ENCODE measurements at regions not wholly inside any gene's neighbourhood (a gene's known extent, or its start where the extent isn't known, plus 50 kb on each side); places are given as distances from the start of the nearest gene placed in this dataset.

- no peak for TF ChIP-seq POLR2A (IDR thresholded peaks at IDR 0.05; ENCODE audit: low read depth, low read length)
- no peak for TF ChIP-seq POLR2AphosphoS5 (IDR thresholded peaks at IDR 0.05; ENCODE audit: low read depth, low read length)
- TF ChIP-seq TAF1 (IDR thresholded peaks at IDR 0.05; ENCODE audit: low read depth, low read length) = no peak
- TF ChIP-seq SPI1 (IDR thresholded peaks at IDR 0.05; ENCODE audit: low read depth, low read length) = no peak
Measured at GRCh38 chr20:6614836-6615235, 152.7 kb upstream of the BMP2 start.

All from GM12891 (cell line).